Keratinocyte (primary cell): ENCODE measurements at regions not wholly inside any gene's neighbourhood (a gene's known extent, or its start where the extent isn't known, plus 50 kb on each side); places are given as distances from the start of the nearest gene placed in this dataset.

ENCODE experiments used
- DNase-seq: peaks from one replicate; pipeline ENCODE4 v3.0.0-alpha.2; 2011; ENCODE audit warnings: low read depth, missing footprints, low spot score
- FAIRE-seq: peaks from 2 replicates; lab custom pipeline; 2011; peaks lifted over from hg19 to GRCh38; lab: Jason Lieb, UNC
- H2AFZ ChIP-seq: 2 replicates; pipeline ENCODE4 v1.6.0; 2012; ENCODE audit warnings: low read length, control low read depth, inconsistent platforms; ENCODE audit not compliant: control insufficient read depth
- H3K27ac ChIP-seq: 2 replicates; pipeline ENCODE4 v1.5.1; 2011; ENCODE audit warnings: low read length; ENCODE audit not compliant: control insufficient read depth, insufficient read depth
- H3K27me3 ChIP-seq: 3 replicates; pipeline ENCODE4 v1.6.0; 2011; ENCODE audit warnings: low read length; ENCODE audit not compliant: control insufficient read depth, insufficient read depth; ENCODE audit errors: extremely low read depth
- H3K36me3 ChIP-seq, 2 experiments: 2 replicates in 1 of 2; 3 replicates in 1 of 2; pipeline ENCODE4 v1.5.1; 2011; ENCODE audit warnings: low read length in 2 of 2, mild to moderate bottlenecking in 1 of 2; ENCODE audit not compliant: control insufficient read depth in 2 of 2, insufficient read depth in 2 of 2; ENCODE audit errors: extremely low read depth in 1 of 2
- H3K4me1 ChIP-seq: 3 replicates; pipeline ENCODE4 v1.5.1; 2011; ENCODE audit warnings: low read length; ENCODE audit not compliant: control insufficient read depth, insufficient read depth; ENCODE audit errors: extremely low read depth
- H3K4me2 ChIP-seq: 3 replicates; pipeline ENCODE4 v1.6.0; 2011; ENCODE audit warnings: low read depth, low read length; ENCODE audit not compliant: control insufficient read depth, insufficient read depth; ENCODE audit errors: extremely low read depth
- H3K4me3 ChIP-seq, 3 experiments: fragments of 200-600 bp in 1 of 3; sonication (generic) in 1 of 3; 2 replicates in 2 of 3; 3 replicates in 1 of 3; pipeline ENCODE4 v1.5.1; 2011 to 2016; ENCODE audit warnings: low read length in 3 of 3, mild to moderate bottlenecking in 3 of 3, control low read depth in 2 of 3, inconsistent platforms in 1 of 3, low read depth in 1 of 3, mixed read lengths in 1 of 3, mixed run types in 1 of 3, moderate library complexity in 1 of 3; ENCODE audit not compliant: control insufficient read depth in 2 of 3, insufficient read depth in 2 of 3; ENCODE audit errors: extremely low read depth in 1 of 3
- H3K79me2 ChIP-seq: 2 replicates; pipeline ENCODE4 v1.6.0; 2012; ENCODE audit warnings: low read length; ENCODE audit not compliant: control insufficient read depth, insufficient read depth
- H3K9ac ChIP-seq: 3 replicates; pipeline ENCODE4 v1.6.0; 2011; ENCODE audit warnings: low read length; ENCODE audit not compliant: control insufficient read depth, insufficient read depth; ENCODE audit errors: extremely low read depth
- H3K9me1 ChIP-seq: 3 replicates; pipeline ENCODE4 v1.6.0; 2011; ENCODE audit warnings: low read length; ENCODE audit not compliant: control insufficient read depth, insufficient read depth; ENCODE audit errors: extremely low read depth
- H3K9me3 ChIP-seq: 2 replicates; pipeline ENCODE4 v1.5.1; 2012; ENCODE audit warnings: low read depth, low read length; ENCODE audit not compliant: control insufficient read depth
- H4K20me1 ChIP-seq: 3 replicates; pipeline ENCODE4 v1.6.0; 2011; ENCODE audit warnings: low read length; ENCODE audit not compliant: control insufficient read depth, insufficient read depth; ENCODE audit errors: extremely low read depth
- CTCF ChIP-seq, 3 experiments: IDR thresholded peaks in 1 of 3; conservative IDR thresholded peaks in 1 of 3; optimal IDR thresholded peaks in 1 of 3; 2 replicates in 2 of 3; 3 replicates in 1 of 3; pipeline versions ENCODE3 to v1.5.1; 2011; ENCODE audit warnings: low read length in 3 of 3, mild to moderate bottlenecking in 3 of 3, moderate library complexity in 2 of 3, control low read depth in 1 of 3, inconsistent platforms in 1 of 3; ENCODE audit not compliant: insufficient read depth in 2 of 3; ENCODE audit errors: extremely low read depth in 1 of 3
- EZH2 ChIP-seq: IDR thresholded peaks from one replicate; pipeline ENCODE4 v1.6.1; 2012; ENCODE audit warnings: inconsistent platforms, mild to moderate bottlenecking, low read length, moderate library complexity
- dilution Hi-C: fragments of 300-500 bp; cut with MboI; formaldehyde crosslinking; loops from one replicate; pipeline ENCODE4 v1.7.0; 2020; ENCODE audit warnings: low sequenced_read_pairs; ENCODE audit not compliant: extremely low pct_ligation_motif_present

- no peak for DNase-seq
- no peak overlapping the region for H2AFZ ChIP-seq
- H3K4me3 ChIP-seq, result no peak overlapping the region
- H3K9ac ChIP-seq, result no peak overlapping the region
- no peak for TF ChIP-seq EZH2
- no peak for TF ChIP-seq CTCF (optimal IDR thresholded peaks at IDR 0.05 in 1 of 3, IDR thresholded peaks at IDR 0.05 in 1 of 3, conservative IDR thresholded peaks at IDR 0.05 in 1 of 3; ENCODE audit: extremely low read depth in 1 of 3, insufficient read depth in 2 of 3, low read length in 3 of 3)
- H3K27me3 ChIP-seq, result no peaks in the 10 kb centered on the region
- H3K4me1 ChIP-seq, result no peaks in the 10 kb centered on the region
- no peaks in the 10 kb centered on the region for H3K36me3 ChIP-seq
- H3K79me2 ChIP-seq, result no peaks in the 10 kb centered on the region
- dilution Hi-C loops, result no loop called here
- no peak for FAIRE-seq
- H3K4me2 ChIP-seq, result no peak overlapping the region
- H3K9me1 ChIP-seq, result no peaks in the 10 kb centered on the region
- H3K9me3 ChIP-seq, result no peaks in the 10 kb centered on the region
- H4K20me1 ChIP-seq, result no peaks in the 10 kb centered on the region
- H3K27ac ChIP-seq, result no peak overlapping the region
Observed at GRCh38 chr4:152085657-152086056, 324.9 kb upstream of the GATB start.

GRCh38 chr4:152083338-152083737 lies 322.5 kb upstream of the GATB start:
- Histone ChIP-seq H3K79me2 (no peaks in the 10 kb centered on the region), H3K36me3 (no peaks in the 10 kb centered on the region), H3K4me3 (no peak overlapping the region), H3K4me2 (no peak overlapping the region), H3K9me3 (no peaks in the 10 kb centered on the region), H4K20me1 (no peaks in the 10 kb centered on the region), H3K4me1 (no peaks in the 10 kb centered on the region), H3K9me1 (no peaks in the 10 kb centered on the region), H3K27ac (no peak overlapping the region), H3K9ac (no peak overlapping the region), H2AFZ (no peak overlapping the region), H3K27me3 (no peaks in the 10 kb centered on the region)
- FAIRE-seq (no peak), DNase-seq (no peak)
- TF ChIP-seq CTCF (optimal IDR thresholded peaks at IDR 0.05 in 1 of 3, IDR thresholded peaks at IDR 0.05 in 1 of 3, conservative IDR thresholded peaks at IDR 0.05 in 1 of 3; ENCODE audit: extremely low read depth in 1 of 3, insufficient read depth in 2 of 3, low read length in 3 of 3) (no peak), EZH2 (no peak)
- dilution Hi-C loops, result no loop called here
